PFSK-1 (cell line): ENCODE measurements at regions not wholly inside any gene's neighbourhood (a gene's known extent, or its start where the extent isn't known, plus 50 kb on each side); places are given as distances from the start of the nearest gene placed in this dataset.
A peak's percentile ranks its signal among the peaks of the same experiment; 100 is the strongest.

Experiments
- FOXP2 ChIP-seq: optimal IDR thresholded peaks from 2 replicates; pipeline ENCODE3; 2011; ENCODE audit warnings: borderline replicate concordance, control low read depth, inconsistent platforms; ENCODE audit not compliant: insufficient read depth; ENCODE audit errors: extremely low read length, extremely low read depth
- POLR2AphosphoS5 ChIP-seq: IDR thresholded peaks from 2 replicates; pipeline ENCODE4 v1.6.1; 2012; ENCODE audit warnings: low read depth, mild to moderate bottlenecking, control low read depth, low read length, moderate library complexity
- SIN3A ChIP-seq: IDR thresholded peaks from 2 replicates; pipeline ENCODE4 v1.6.1; 2012; ENCODE audit warnings: mild to moderate bottlenecking, low read length, moderate library complexity, borderline replicate concordance; ENCODE audit not compliant: insufficient read depth
- TAF1 ChIP-seq: IDR thresholded peaks from 2 replicates; pipeline ENCODE4 v1.6.1; 2012; ENCODE audit warnings: low read length, control low read depth, borderline replicate concordance; ENCODE audit not compliant: insufficient read depth
- TF ChIP-seq, protein P1 (sequence below), 2 experiments: IDR thresholded peaks; 2 replicates each; pipeline versions ENCODE4 v1.6.1 to v1.8.0; 2011 to 2012; ENCODE audit warnings: low read depth in 2 of 2, low read length in 2 of 2, control low read depth in 1 of 2, inconsistent platforms in 1 of 2, mild to moderate bottlenecking in 1 of 2, moderate library complexity in 1 of 2; ENCODE audit not compliant: insufficient read depth in 1 of 2

GRCh38 chr5:166845044-166845443 lies 1446.4 kb upstream of the WWC1 start:
- no peak for TF ChIP-seq FOXP2
- no peak for TF ChIP-seq TAF1
- TF ChIP-seq, protein P1, sequence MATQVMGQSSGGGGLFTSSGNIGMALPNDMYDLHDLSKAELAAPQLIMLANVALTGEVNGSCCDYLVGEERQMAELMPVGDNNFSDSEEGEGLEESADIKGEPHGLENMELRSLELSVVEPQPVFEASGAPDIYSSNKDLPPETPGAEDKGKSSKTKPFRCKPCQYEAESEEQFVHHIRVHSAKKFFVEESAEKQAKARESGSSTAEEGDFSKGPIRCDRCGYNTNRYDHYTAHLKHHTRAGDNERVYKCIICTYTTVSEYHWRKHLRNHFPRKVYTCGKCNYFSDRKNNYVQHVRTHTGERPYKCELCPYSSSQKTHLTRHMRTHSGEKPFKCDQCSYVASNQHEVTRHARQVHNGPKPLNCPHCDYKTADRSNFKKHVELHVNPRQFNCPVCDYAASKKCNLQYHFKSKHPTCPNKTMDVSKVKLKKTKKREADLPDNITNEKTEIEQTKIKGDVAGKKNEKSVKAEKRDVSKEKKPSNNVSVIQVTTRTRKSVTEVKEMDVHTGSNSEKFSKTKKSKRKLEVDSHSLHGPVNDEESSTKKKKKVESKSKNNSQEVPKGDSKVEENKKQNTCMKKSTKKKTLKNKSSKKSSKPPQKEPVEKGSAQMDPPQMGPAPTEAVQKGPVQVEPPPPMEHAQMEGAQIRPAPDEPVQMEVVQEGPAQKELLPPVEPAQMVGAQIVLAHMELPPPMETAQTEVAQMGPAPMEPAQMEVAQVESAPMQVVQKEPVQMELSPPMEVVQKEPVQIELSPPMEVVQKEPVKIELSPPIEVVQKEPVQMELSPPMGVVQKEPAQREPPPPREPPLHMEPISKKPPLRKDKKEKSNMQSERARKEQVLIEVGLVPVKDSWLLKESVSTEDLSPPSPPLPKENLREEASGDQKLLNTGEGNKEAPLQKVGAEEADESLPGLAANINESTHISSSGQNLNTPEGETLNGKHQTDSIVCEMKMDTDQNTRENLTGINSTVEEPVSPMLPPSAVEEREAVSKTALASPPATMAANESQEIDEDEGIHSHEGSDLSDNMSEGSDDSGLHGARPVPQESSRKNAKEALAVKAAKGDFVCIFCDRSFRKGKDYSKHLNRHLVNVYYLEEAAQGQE (IDR thresholded peaks at IDR 0.05; ENCODE audit: insufficient read depth in 1 of 2, low read depth in 2 of 2, low read length in 2 of 2) = peak; percentile 88 to 95
- no peak for TF ChIP-seq SIN3A
- no peak for TF ChIP-seq POLR2AphosphoS5

DNA sequence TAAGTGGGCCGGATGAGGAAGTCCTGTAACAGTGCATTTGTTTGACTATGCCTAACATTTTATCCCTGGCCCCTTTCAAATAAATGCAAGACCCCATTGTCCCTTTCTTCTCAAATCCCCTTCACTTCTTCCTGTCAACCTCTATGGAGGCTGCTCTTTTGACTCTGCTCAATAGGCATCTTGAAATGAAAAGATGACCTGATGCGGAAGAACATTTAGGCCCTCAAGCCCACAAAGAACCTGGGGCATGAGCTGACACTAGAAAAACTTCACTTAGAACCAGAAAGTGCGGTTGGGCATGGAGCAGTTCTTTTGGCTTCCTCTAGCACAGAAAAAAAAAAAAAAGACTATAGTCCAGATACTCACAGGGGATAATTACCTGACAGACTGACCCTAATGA lies 1434.7 kb upstream of the WWC1 start:
- TF ChIP-seq, protein P1 (IDR thresholded peaks at IDR 0.05; ENCODE audit: insufficient read depth in 1 of 2, low read depth in 2 of 2, low read length in 2 of 2) = no peak
- TF ChIP-seq TAF1 = no peak
- TF ChIP-seq FOXP2 = no peak
- no peak for TF ChIP-seq SIN3A
- TF ChIP-seq POLR2AphosphoS5 = no peak

DNA sequence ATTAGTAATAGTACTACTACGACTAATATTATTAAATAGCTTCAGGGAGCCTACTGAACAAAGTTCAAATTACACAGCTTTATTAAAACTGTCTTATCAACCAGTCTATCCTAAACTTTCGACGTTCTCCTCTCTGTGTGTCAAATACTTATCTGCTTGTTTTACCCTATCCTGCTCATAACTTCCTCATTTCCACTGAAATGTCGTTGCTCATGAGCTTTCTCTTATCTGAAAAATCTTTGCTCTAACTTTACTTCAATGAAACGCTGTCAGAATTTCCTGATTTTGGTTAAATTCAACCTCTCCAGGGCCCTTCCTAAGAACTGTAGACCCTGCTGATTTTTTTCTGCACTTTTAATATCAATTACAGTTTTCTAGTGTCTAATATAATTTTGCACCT lies 1431.0 kb upstream of the WWC1 start:
- TF ChIP-seq, protein P1 (IDR thresholded peaks at IDR 0.05; ENCODE audit: insufficient read depth in 1 of 2, low read depth in 2 of 2, low read length in 2 of 2) = no peak
- no peak for TF ChIP-seq SIN3A
- TF ChIP-seq POLR2AphosphoS5 = no peak
- no peak for TF ChIP-seq FOXP2
- TF ChIP-seq TAF1 = no peak

DNA sequence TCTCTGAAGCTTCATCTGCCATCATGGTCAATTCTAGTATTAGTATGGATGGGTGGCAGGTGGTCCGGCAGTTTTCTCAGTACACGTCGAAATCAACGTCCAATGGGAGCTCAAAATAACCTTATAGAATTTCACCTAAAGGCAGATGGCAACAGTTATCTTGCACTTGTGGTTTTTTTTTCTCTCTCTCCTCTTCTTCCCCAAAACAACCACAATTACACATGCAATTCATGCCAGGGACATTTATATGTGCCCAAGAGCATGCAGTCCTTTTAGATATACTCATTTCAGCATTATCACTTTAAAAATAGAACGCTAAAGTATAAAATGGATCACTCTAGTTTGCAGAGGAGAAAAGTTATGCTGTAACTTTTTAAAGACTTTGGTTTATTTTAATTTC lies 1428.9 kb upstream of the WWC1 start:
- TF ChIP-seq, protein P1 (IDR thresholded peaks at IDR 0.05; ENCODE audit: insufficient read depth in 1 of 2, low read depth in 2 of 2, low read length in 2 of 2) = no peak
- TF ChIP-seq TAF1 (no peak), POLR2AphosphoS5 (no peak), FOXP2 (no peak), SIN3A (no peak)

- TF ChIP-seq, protein P1 (IDR thresholded peaks at IDR 0.05; ENCODE audit: insufficient read depth in 1 of 2, low read depth in 2 of 2, low read length in 2 of 2) = no peak
- TF ChIP-seq TAF1 (no peak), SIN3A (no peak), FOXP2 (no peak), POLR2AphosphoS5 (no peak)
Measured at GRCh38 chr5:166865206-166865605, 1426.2 kb upstream of the WWC1 start.
